HG02840 (cell line): ENCODE measurements at regions not wholly inside any gene's neighbourhood (a gene's known extent, or its start where the extent isn't known, plus 50 kb on each side); places are given as distances from the start of the nearest gene placed in this dataset.
"Not testable (repeated sequence)": the region's sequence is repeated elsewhere in the genome, so short reads cannot be mapped to it uniquely, and the experiment has no call there.

Source experiments
- ATAC-seq: cut with Tn5 transposase; IDR thresholded peaks from one replicate; pipeline ENCODE4 v1.9.1; 2021; ENCODE audit warnings: mild to moderate bottlenecking, moderate library complexity, moderate number of reproducible peaks; ENCODE audit not compliant: unreplicated experiment, low FRiP score

- ATAC-seq = no peak
These were observed 223.7 kb upstream of the PRSS58 start for GRCh38 chr7:142481548-142481947.

GRCh38 chr7:142478479-142479220 is 220.8 kb upstream of the PRSS58 start:
- peak; percentile 79 for ATAC-seq

GRCh38 chr7:142477801-142478200 is 219.9 kb upstream of the PRSS58 start:
- ATAC-seq = not testable (repeated sequence)

GRCh38 chr7:142477079-142477651 is 219.3 kb upstream of the PRSS58 start:
- no peak for ATAC-seq

- no peak for ATAC-seq
These were observed 218.2 kb upstream of the PRSS58 start for GRCh38 chr7:142476077-142476476.

GRCh38 chr7:142471820-142472219 is 214.0 kb upstream of the PRSS58 start:
- no peak for ATAC-seq

GRCh38 chr7:142470544-142470830 is 212.6 kb upstream of the PRSS58 start:
- no peak for ATAC-seq

GRCh38 chr7:142469696-142470543 is 212.1 kb upstream of the PRSS58 start:
- no peak for ATAC-seq

GRCh38 chr7:142468871-142469665 is 211.2 kb upstream of the PRSS58 start:
- no peak for ATAC-seq

- not testable (repeated sequence) for ATAC-seq
These were observed 209.3 kb upstream of the PRSS58 start for GRCh38 chr7:142467056-142467655.

GRCh38 chr7:142463401-142463850 is 205.6 kb upstream of the PRSS58 start:
- no peak for ATAC-seq

- ATAC-seq = no peak
These were observed 203.6 kb upstream of the PRSS58 start for GRCh38 chr7:142461437-142461836.

- no peak for ATAC-seq
These were observed 202.7 kb upstream of the PRSS58 start for GRCh38 chr7:142460402-142461117.

- ATAC-seq = peak; percentile 78
These were observed 201.7 kb upstream of the PRSS58 start for GRCh38 chr7:142459551-142459963.

GRCh38 chr7:142457146-142457703 is 199.4 kb upstream of the PRSS58 start:
- ATAC-seq = no peak

- no peak for ATAC-seq
These were observed 197.5 kb upstream of the PRSS58 start for GRCh38 chr7:142455392-142455791.

GRCh38 chr7:142454862-142455261 is 197.0 kb upstream of the PRSS58 start:
- no peak for ATAC-seq

- no peak for ATAC-seq
These were observed 194.9 kb upstream of the PRSS58 start for GRCh38 chr7:142452791-142453190.

GRCh38 chr7:142451817-142452216 is 194.0 kb upstream of the PRSS58 start:
- no peak for ATAC-seq
